Left lobe of liver (tissue), 2 donors: ENCODE measurements at regions not wholly inside any gene's neighbourhood (a gene's known extent, or its start where the extent isn't known, plus 50 kb on each side); places are given as distances from the start of the nearest gene placed in this dataset.
"Not testable (repeated sequence)": the region's sequence is repeated elsewhere in the genome, so short reads cannot be mapped to it uniquely, and the experiment has no call there.

ENCODE experiments used
- ATAC-seq: fragments of 200-7000 bp; cut with Tn5 transposase; one replicate; pipeline ENCODE4 v1.9.1; 2020; ENCODE audit warnings: mild to moderate bottlenecking, moderate library complexity
- DNase-seq: peaks from one replicate; pipeline ENCODE4 v3.0.0-alpha.2; 2020; ENCODE audit warnings: low spot score
- donor health status: DM: no; HTN: no; CAD: no; lungs with moderate emphysema.
- donor health status: DM: no; HTN: yes; CAD: no.

DNA sequence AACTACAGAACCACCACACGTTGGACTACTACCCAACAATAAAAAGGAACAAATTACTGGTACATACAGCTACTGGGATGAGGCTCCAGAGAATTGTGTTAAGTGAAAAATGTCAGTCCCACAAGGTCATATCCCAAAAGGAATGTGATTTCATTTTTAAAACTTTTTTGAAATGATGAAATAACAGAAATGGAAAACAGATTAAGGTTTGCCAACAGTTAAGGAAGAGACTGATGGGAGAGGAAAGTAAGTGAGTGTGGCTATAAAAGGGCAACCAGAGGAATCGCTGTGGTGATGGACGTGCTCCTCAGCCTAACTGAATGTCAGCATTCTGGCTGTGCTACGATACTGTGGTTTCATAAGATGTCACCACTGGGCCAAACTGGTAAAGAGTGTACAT is 512.8 kb downstream of the UQCRFS1 start:
- DNase-seq = no peak
- ATAC-seq = no peak

DNA sequence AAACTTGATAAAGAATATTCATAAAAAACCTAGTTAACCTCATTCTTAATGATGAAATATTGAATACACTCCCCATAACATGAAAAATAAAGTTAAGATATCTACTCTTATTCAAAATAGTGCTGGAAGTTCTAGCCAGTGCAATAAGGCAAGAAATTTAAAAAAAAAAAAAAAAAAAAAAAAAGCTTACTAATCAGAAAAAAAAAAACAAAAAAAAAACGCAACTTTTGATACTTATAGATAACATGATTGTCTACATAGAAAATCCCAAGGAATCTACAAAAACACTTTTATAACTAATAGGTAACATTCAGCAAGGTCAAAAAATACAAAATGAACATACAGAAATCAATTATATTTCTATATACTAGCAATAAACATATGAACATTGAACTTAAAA is 515.6 kb downstream of the UQCRFS1 start:
- DNase-seq (no peak), ATAC-seq (no peak)

DNA sequence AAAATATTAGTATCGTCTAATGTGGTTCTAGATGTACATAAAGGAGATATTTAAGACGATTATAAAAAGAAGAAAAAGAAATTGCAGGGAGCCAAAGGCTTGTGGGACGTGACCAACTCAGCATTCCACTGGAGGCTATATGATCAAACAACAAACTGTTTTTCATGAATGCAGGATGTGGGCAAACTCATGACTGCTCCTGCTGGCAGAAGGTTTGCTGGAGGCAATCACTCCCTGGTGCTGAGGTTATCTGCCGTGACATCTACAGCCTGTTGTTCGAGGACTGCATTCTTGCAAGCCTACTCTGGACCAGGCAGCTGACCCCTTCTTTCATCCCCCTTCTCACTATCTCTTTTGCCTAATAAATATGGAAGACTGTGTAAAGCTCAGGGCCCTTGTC is 518.1 kb downstream of the UQCRFS1 start:
- ATAC-seq (no peak), DNase-seq (no peak)

DNA sequence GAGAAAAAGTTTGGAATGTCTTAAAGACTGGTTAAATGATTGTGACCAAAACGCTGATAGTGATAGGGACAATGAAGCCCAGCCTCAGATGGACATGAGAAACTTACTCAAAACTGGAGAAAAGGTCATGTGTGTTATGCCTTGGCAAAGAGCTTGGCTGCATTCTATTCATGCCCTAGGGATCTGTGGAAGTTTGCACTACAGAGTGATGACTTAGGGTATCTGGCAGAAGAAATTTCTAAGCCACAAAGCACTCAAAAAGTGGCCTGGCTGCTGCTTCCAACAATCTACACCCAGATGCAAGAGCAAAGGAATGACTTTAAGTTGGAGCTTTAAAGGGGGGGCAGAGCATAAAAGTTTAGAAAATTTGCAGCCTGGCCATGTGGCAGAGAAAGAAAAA is 521.3 kb downstream of the UQCRFS1 start:
- no peak for DNase-seq
- no peak for ATAC-seq

DNA sequence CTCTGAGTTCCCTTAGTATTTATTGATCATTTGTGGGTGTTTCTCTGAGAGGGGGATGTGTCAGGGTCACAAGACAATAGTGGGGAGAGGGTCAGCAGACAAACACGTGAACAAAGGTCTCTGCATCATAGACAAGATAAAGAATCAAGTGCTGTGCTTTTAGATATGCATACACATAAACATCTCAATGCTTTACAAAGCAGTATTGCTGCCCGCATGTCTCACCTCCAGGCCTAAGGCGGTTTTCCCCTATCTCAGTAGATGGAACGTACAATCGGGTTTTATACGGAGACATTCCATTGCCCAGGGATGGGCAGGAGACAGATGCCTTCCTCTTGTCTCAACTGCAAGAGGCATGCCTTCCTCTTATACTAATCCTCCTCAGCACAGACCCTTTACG is 523.5 kb downstream of the UQCRFS1 start:
- ATAC-seq, DNase-seq: not testable (repeated sequence)

DNA sequence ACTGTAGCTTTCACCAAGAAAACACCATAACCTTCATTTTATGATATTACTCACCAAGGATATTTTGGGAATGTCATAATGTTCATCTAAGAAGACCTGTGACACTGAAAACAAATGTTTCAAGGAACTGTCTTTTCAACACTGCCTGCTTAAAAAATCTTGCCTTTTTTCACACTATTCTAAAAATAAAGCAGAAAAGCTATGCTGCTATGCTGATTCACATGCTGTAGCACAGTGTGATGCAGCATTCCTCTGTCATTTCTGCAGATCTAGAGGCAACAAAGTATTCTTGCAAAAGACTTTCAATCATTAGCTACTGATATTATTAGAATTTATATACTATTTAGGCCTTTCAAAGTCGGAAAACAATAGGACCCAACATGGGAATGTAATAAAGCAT is 525.7 kb downstream of the UQCRFS1 start:
- ATAC-seq = no peak
- DNase-seq = no peak

DNA sequence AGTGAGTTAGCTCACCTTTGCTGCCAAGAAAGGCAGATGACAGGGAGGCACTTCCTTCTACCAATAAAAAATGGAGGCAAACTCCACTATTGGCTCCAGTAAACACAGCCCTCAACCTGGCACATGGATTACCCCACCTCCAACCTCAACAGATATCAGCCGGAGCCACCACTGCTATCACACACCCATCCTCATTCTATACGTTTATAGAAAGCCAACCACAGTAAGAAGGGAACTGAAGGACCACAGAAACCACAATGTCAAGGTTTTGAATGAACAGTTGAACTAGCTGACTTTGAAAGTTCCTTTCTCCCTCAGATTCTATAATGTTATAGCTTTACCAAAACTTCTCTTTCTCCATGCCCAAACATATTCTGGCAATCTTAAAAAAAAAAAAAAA is 526.2 kb downstream of the UQCRFS1 start:
- DNase-seq = no peak
- no peak for ATAC-seq

DNA sequence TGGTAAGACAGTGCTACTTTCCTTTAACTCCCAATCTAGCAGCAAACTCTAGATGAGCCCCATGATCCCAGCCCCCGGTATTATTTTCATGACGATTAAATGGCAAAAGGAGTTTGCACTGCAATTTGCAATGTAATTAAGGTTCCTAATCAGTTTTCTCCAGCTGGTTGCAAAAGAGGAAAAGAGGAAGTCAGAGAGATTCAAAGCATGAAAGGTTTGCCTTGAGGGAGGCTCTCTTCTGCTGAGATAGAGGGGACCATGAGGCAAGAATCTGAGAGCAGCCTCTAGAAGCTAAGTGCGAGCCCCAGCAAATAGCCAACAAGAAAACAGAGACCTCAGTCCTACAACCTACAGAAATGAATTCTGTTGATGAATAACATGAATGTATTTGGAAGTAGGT is 527.1 kb downstream of the UQCRFS1 start:
- ATAC-seq = no peak
- no peak for DNase-seq

DNA sequence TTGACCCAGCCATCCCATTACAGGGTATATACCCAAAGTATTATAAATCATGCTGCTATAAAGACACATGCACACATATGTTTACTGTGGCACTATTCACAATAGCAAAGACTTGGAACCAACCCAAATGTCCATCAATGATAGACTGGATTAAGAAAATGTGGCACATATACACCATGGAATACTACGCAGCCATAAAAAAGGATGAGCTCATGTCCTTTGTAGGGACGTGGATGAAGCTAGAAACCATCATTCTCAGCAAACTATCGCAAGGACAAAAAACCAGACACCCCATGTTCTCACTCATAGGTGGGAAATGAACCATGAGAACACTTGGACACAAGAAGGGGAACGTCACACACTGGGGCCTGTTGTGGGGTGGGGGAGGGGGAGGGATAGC is 527.9 kb downstream of the UQCRFS1 start:
- ATAC-seq, DNase-seq: not testable (repeated sequence)

DNA sequence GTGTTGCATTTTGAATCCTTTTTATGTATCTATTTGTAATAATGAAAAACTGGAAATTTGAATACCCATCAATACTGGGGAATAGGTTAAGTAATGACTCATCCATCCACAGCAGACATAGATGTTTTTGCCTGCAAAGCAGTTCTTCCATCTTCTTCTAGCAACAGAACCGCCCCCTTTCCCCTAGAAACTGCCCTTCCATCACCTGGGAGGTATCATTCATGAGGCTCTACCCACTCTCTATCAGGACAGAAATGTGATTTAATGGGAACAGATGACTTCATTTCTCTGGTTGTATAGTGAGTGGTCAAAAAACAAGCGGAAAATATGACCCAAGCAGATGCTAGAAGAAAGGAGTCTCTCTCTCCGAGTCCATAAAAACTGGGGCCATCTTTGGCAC is 532.8 kb downstream of the UQCRFS1 start:
- no peak for DNase-seq
- ATAC-seq = no peak

DNA sequence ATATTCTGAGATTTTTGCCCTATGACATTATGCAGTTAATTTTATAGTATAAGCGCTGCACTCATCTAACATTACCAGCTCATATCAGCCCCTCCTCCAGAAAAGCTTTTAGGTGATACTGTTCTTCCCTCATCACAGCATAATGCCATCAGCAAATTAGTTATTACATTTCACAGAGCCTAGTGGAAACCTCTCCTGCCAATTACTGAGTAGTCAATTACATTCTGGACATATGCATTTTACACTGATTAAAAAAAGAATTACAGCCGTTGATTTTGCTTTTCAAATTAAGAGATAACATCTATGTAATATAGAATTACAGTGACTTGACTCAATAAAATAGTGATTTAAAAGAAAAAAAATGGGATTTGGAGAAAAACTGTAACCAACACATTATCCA is 542.1 kb downstream of the UQCRFS1 start:
- no peak for ATAC-seq

DNA sequence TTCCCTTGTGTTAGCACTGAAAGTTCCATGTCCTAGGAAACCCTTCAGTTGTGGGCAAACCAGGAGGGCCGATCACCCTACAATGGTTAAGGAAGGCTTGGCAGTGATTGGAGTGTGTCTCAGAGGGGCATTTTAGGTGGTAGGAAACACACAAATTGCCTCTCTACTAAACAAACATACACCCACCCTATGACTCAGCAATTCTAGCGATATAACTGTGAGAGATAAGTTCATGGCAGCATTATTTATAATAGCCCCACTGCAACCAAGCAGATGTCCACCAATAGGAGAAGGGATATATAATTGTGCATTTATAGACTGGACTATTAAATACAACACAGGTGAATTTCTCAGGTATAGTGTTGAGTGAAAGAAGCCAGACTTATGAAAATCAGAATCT is 543.1 kb downstream of the UQCRFS1 start:
- no peak for ATAC-seq
- DNase-seq = no peak

More for the DNA sequence above, 542.1 kb downstream of the UQCRFS1 start:
- no peak for DNase-seq

DNA sequence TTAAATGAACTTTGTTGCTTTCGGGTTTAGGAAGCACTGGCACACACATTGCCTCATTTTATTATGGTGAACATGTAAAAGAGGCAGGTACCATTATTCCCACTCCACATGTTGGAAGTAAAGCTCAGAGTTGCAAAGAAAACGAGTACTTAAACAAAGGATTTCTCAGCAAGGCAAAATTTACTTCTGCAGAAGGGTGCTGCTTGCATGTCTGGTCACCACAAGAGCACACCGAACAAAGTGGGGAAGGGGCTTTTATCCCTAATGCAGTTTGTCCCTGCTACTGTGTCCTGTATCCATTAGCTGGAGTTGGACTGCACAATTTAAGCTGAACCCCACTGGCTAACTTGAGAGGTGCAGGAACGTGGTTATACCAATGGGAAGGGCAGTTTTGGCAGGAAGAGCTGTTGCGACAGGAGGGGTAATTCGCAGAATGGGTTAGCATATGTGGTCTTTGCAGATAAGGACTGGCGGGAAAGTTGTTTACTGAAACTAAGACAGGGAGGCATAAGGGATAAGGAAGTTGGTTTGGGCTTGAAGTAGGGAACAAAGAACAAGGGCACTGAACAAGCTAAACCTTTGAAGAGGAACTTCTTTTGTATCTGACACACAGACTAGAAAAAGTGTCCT is 545.5 kb downstream of the UQCRFS1 start:
- DNase-seq (no peak), ATAC-seq (no peak)

DNA sequence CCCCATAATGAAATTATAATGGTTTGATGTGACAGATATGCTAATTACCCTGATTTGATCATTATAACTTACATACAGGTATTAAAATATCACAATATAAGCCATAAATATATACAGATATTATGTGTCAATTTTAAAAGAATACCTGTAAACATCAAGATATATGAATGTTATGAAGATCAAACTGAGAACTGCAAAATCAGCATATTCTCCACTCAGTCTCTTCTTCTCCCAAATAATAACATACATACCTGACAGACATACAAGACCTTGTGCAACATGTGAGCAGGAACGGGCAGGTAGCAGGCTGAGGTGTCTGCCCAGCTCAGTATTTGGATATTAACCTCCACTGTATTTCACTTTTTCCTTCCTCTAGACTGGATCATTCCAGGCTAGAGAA is 547.2 kb downstream of the UQCRFS1 start:
- ATAC-seq (no peak), DNase-seq (no peak)

DNA sequence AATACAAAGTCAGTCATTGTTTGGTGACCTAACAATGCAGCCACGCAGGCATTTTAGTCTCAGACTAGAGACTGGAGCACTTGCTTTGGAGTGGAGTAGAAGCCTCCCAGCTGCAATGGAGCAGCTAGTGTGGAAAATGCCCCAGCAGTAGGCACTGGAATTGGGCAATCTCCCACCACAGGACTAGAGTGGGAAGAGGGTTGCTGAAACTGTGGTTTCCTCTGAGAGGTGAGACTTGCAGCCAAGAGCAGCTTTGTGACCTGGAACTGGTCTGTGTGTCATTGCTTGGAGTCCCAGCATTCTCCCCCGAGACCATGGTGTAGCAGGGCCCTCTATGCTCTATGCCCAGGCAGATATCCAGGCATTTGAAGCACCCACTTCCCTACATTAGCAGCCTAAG is 556.3 kb downstream of the UQCRFS1 start:
- ATAC-seq (no peak), DNase-seq (no peak)

DNA sequence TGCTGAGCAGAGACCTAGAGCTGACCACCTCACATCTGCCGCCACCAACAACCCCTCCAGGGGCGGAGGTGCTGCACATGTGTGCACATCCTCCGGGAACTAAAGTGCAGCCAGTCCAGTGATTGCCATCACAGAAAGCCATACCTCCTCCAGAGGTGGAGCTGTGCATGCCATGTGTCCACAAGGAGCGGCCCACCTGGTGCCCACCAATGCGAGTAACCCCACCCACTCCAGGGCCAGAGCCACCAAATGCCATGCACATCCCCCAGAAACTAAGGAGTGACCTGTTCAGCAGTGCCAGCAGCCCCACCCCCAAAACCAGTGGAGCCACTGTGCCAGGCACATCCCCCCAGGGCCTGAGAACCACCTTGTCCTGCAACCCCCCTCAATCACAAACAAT is 557.9 kb downstream of the UQCRFS1 start:
- DNase-seq = no peak
- ATAC-seq = no peak

DNA sequence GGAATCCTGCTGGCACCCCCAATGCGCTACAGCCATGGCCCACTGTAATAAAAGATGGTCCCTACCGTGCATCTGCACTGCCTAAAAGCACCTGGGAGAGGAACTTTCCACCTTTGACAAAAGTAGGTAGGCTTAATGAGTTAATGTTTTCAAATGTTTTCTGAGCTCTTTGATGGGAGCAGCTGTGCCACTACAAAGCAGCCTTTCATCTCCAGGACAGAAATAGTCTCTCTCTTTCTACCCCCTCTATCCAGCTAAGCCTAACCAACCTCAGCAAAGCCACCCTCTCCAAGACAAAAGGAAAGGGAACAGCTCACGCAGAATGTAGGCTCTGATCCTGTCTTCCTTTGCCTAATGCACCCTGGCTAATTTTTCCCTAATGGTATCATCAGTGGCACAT is 560.2 kb downstream of the UQCRFS1 start:
- no peak for ATAC-seq
- no peak for DNase-seq

DNA sequence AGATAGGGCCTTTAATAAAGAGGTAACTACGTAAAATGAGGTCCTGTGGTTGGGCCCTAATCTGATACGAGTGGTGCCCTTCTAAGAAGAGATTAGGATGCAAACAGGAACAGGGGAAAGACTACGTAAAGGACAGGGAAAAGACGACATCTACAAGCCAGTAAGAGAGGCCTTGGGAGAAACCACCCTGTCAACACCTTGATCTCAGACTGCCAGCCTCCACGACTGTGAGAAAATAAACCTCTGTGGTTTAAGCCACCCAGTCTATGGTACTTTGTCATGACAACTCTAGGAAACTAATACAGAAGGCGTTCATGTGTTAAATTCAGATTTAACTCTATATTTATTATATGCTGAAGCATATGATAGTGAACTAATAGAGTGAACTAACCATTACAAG is 566.3 kb downstream of the UQCRFS1 start:
- no peak for ATAC-seq

DNA sequence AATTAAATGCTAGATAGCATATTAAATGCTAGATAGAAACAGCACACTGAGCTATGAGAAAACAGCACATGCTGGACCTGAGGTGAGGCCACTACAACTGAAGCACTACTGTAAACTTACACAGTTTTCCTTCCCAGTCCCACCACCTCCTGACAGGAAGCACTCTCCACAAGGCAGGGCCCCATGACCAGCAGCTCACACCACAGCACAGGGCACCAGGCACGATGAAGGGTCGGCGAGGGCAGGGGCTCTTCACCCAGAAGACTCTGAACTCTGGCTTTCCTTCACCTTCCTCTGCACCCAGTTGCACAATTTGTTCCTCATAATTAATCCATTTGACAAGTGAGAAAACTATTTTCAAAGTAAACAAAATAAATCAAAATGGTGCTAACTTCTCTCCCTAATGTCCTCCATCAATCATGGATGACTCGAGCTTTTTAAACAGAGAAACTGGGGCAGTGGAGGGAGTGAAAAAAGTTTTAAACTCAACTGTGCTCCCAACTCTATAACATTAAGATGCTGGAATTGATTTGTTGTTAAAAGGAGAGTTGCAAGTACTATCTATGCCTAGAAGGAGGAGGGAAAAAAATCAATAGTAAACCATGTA is 568.7 kb downstream of the UQCRFS1 start:
- DNase-seq = no peak
- ATAC-seq = no peak

More for the DNA sequence above, 566.3 kb downstream of the UQCRFS1 start:
- DNase-seq = no peak

DNA sequence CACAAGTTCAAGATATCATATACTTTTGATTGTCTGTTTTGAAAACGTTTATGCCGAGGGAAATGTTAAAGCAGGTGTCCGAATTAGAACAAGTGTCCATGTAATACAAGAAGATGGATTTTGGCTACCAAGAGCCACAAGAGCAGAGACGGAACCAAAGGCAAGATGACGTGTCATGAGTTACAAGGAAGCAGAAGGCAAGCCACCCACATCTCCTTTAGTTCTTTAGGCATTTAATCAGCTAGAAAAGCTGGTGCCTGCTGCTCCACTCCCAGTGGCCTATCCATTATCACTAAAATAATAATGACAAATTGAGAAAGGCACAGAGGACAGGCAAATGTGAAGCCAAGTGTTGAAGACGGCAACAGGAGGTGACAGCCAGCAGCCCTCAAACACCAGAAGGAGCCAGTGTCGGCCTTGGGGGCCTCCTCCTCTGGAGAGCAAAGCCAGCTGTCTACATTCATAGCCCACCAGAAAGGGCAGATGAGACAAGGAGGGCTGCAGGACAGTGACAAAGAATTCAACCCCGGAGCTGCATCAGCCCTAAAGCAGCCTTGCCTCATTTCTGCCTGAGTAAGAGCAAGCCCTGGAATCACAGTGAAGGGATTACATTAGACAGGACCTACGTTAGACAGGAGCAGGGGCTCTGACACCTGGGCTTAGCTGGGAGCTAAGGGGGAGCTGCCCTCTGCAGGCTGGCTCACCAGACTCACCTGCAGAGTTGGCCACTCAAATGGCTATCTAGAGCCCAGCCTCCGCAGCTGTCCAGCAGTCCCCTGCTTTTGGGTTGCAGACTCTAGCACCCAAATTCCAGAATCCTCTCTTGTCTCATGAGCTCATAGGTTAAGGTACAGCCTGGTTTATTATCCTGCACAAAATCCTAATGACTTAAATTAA is 569.9 kb downstream of the UQCRFS1 start:
- DNase-seq (no peak), ATAC-seq (no peak)

DNA sequence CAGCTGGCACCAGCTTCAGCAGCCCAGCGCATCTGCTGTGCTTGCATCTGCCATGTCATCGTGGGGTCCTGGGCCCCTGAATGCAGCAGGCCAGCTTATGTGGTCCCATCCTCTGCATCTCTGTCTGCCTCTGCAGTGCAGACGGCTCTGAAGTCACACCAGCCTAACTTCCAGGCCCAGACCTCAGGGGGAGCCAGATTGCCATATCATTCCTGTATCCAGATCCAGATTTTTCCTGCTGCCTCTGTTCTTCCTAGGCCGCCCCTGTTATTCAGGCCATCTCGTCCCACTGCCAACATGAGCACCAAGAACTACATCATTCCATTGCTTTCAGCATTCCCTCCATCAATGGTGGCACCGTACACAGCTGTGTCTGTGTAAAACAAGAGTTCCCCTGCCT is 571.6 kb downstream of the UQCRFS1 start:
- DNase-seq (no peak), ATAC-seq (no peak)

DNA sequence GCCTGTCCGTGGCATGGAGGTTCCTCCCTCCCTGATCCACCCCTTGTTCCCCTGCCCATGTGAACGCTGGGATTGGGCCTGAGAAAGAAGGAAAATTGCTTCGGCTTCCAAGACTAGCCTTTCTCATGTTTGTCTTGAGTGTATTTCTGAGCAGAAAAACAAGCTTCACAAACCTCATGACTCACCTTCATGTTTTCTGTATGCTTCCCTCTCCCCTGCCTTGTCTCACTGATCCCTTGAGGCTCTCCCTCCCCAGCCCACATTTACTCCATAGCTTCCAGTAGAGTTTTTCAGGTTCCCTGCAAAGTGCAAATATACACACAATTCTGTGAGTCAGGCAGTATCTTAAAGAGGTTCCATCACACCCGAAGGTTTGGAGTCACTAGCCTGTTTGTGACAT is 572.4 kb downstream of the UQCRFS1 start:
- ATAC-seq (no peak), DNase-seq (no peak)
